ENCODE measurements at regions not wholly inside any gene's neighbourhood (a gene's known extent, or its start where the extent isn't known, plus 50 kb on each side); places are given as distances from the start of the nearest gene placed in this dataset.

- Histone ChIP-seq H3K36me3 (ENCODE audit: control insufficient read depth, insufficient read depth, low read length) (no peaks in the 10 kb centered on the region), H2AFZ (ENCODE audit: low read depth, low read length) (no peak overlapping the region), H3K27ac (ENCODE audit: extremely low read depth, low read depth, low read length) (no peak overlapping the region), H3K9me1 (ENCODE audit: control insufficient read depth, insufficient read depth, low read length) (no peaks in the 10 kb centered on the region), H3K9me3 (replicated peaks; ENCODE audit: control insufficient read depth, insufficient read depth, low read depth, low read length) (no peaks in the 10 kb centered on the region), H3K4me3 (no peak overlapping the region), H3K4me2 (ENCODE audit: insufficient read depth, low read length) (no peak overlapping the region), H3K79me2 (ENCODE audit: control insufficient read depth, insufficient read depth, low read length) (no peaks in the 10 kb centered on the region), H3K9ac (ENCODE audit: insufficient read depth in 1 of 2, low read depth in 2 of 2, low read length in 2 of 2) (no peak overlapping the region), H3K4me1 (replicated peaks in 1 of 2; ENCODE audit: control insufficient read depth in 2 of 2, insufficient read depth in 2 of 2, low read length in 2 of 2) (no peaks in the 10 kb centered on the region), H3K27me3 (ENCODE audit: control insufficient read depth in 2 of 2, insufficient read depth in 2 of 2, low read length in 2 of 2) (no peaks in the 10 kb centered on the region), H4K20me1 (replicated peaks; ENCODE audit: control insufficient read depth, insufficient read depth, low read length) (no peaks in the 10 kb centered on the region)
- no peak for ATAC-seq
- DNase-seq (ENCODE audit: extremely low read depth in 1 of 4, low spot score in 3 of 4): no peak
- WGBS (ENCODE audit: insufficient coverage, low coverage, missing lambda C conversion rate): 0% methylated on average over 1 of the region's 1 CpG
- FAIRE-seq: no peak
- ChIA-PET POLR2A (no interaction called here), CTCF (ENCODE audit: low intra/inter-chr PET ratio) (no interaction called here)
- BruUV-seq (replicated peaks): no TSS peak
- in situ Hi-C loops (cut with MboI) (no loop called here), intact Hi-C loops (cut with micrococcal nuclease) (no loop called here)
- TF ChIP-seq CREB1 (IDR thresholded peaks at IDR 0.05) (no peak), CREB1 (CRISPR knock-in tag; IDR thresholded peaks at IDR 0.05) (no peak), MTA3 (IDR thresholded peaks at IDR 0.05; ENCODE audit: borderline replicate concordance) (no peak), BMI1 (IDR thresholded peaks at IDR 0.05; ENCODE audit: low read length) (no peak), FUS (optimal IDR thresholded peaks at IDR 0.05; ENCODE audit: low read depth, low read length) (no peak), DACH1 (IDR thresholded peaks at IDR 0.05; ENCODE audit: partially characterized antibody) (no peak), RBM39 (optimal IDR thresholded peaks at IDR 0.05; ENCODE audit: low read depth, low read length) (no peak), GABPB2 (CRISPR knock-in tag; conservative IDR thresholded peaks at IDR 0.05) (no peak)
These were observed 1179.5 kb upstream of the GOT2 start for GRCh38 chr16:59913666-59914065.

- TF ChIP-seq ZNF584 (CRISPR knock-in tag; IDR thresholded peaks at IDR 0.05; ENCODE audit: low read depth) (no peak), POU5F1 (IDR thresholded peaks at IDR 0.05; ENCODE audit: borderline replicate concordance, low read depth, low read length, partially characterized antibody) (no peak), TAL1 (IDR thresholded peaks at IDR 0.05) (no peak)
- no TSS peak for BruUV-seq (replicated peaks)
- intact Hi-C loops (cut with micrococcal nuclease): no loop called here
These were observed 1175.1 kb upstream of the GOT2 start for GRCh38 chr16:59909262-59909661.

More at GRCh38 chr16:59909262-59909661, 1175.1 kb upstream of the GOT2 start:
- no peaks in the 10 kb centered on the region for H3K4me1 ChIP-seq (replicated peaks in 1 of 2; ENCODE audit: control insufficient read depth in 2 of 2, insufficient read depth in 2 of 2, low read length in 2 of 2)
- H3K9ac ChIP-seq (ENCODE audit: insufficient read depth in 1 of 2, low read depth in 2 of 2, low read length in 2 of 2): no peak overlapping the region
- H3K79me2 ChIP-seq (ENCODE audit: control insufficient read depth, insufficient read depth, low read length): no peaks in the 10 kb centered on the region
- no peaks in the 10 kb centered on the region for H4K20me1 ChIP-seq (replicated peaks; ENCODE audit: control insufficient read depth, insufficient read depth, low read length)
- ATAC-seq: no peak
- no peak for FAIRE-seq
- no peak for DNase-seq (ENCODE audit: extremely low read depth in 1 of 4, low spot score in 3 of 4)
- H3K4me3 ChIP-seq: no peak overlapping the region
- in situ Hi-C loops (cut with MboI): no loop called here
- no peaks in the 10 kb centered on the region for H3K9me3 ChIP-seq (replicated peaks; ENCODE audit: control insufficient read depth, insufficient read depth, low read depth, low read length)
- H3K4me2 ChIP-seq (ENCODE audit: insufficient read depth, low read length): no peak overlapping the region
- H3K9me1 ChIP-seq (ENCODE audit: control insufficient read depth, insufficient read depth, low read length): no peaks in the 10 kb centered on the region
- ChIA-PET POLR2A (no interaction called here), CTCF (ENCODE audit: low intra/inter-chr PET ratio) (no interaction called here)
- H3K27ac ChIP-seq (ENCODE audit: extremely low read depth, low read depth, low read length): no peak overlapping the region
- 0% methylated on average over 5 of the region's 5 CpGs for WGBS (ENCODE audit: insufficient coverage, low coverage, missing lambda C conversion rate)
- H3K36me3 ChIP-seq (ENCODE audit: control insufficient read depth, insufficient read depth, low read length): no peaks in the 10 kb centered on the region
- H3K27me3 ChIP-seq (ENCODE audit: control insufficient read depth in 2 of 2, insufficient read depth in 2 of 2, low read length in 2 of 2): no peaks in the 10 kb centered on the region
- H2AFZ ChIP-seq (ENCODE audit: low read depth, low read length): no peak overlapping the region
